HG03460 (cell line): ENCODE measurements at regions not wholly inside any gene's neighbourhood (a gene's known extent, or its start where the extent isn't known, plus 50 kb on each side); places are given as distances from the start of the nearest gene placed in this dataset.
"Not testable (repeated sequence)": the region's sequence is repeated elsewhere in the genome, so short reads cannot be mapped to it uniquely, and the experiment has no call there.

Experiments used
- ATAC-seq: cut with Tn5 transposase; IDR thresholded peaks from one replicate; pipeline ENCODE4 v1.9.1; 2021; ENCODE audit not compliant: unreplicated experiment

GRCh38 chr7:12002428-12002827 lies 170.4 kb upstream of the THSD7A start:
- no peak for ATAC-seq

- no peak for ATAC-seq
Observed at GRCh38 chr7:12004581-12004980, 172.6 kb upstream of the THSD7A start.

GRCh38 chr7:12007576-12007975 lies 175.6 kb upstream of the THSD7A start:
- ATAC-seq: no peak

- ATAC-seq: no peak
Observed at GRCh38 chr7:12013983-12014382, 182.0 kb upstream of the THSD7A start.

- ATAC-seq: no peak
Observed at GRCh38 chr7:12016439-12016838, 184.4 kb upstream of the THSD7A start.

GRCh38 chr7:12017046-12017445 lies 185.0 kb upstream of the THSD7A start:
- no peak for ATAC-seq

- ATAC-seq: not testable (repeated sequence)
Observed at GRCh38 chr7:12022011-12022410, 189.1 kb upstream of the TMEM106B start.

GRCh38 chr7:12025246-12025645 lies 185.8 kb upstream of the TMEM106B start:
- ATAC-seq: no peak

- no peak for ATAC-seq
Observed at GRCh38 chr7:12028508-12028907, 182.6 kb upstream of the TMEM106B start.

- no peak for ATAC-seq
Observed at GRCh38 chr7:12030116-12030515, 181.0 kb upstream of the TMEM106B start.

- ATAC-seq: no peak
Observed at GRCh38 chr7:12031186-12031585, 179.9 kb upstream of the TMEM106B start.

- no peak for ATAC-seq
Observed at GRCh38 chr7:12031638-12032037, 179.5 kb upstream of the TMEM106B start.

- no peak for ATAC-seq
Observed at GRCh38 chr7:12032146-12032545, 178.9 kb upstream of the TMEM106B start.

- not testable (repeated sequence) for ATAC-seq
Observed at GRCh38 chr7:12043457-12043856, 167.6 kb upstream of the TMEM106B start.

- ATAC-seq: no peak
Observed at GRCh38 chr7:12052211-12052610, 158.9 kb upstream of the TMEM106B start.

- ATAC-seq: no peak
Observed at GRCh38 chr7:12053561-12053960, 157.5 kb upstream of the TMEM106B start.

- ATAC-seq: no peak
Observed at GRCh38 chr7:12054830-12055229, 156.3 kb upstream of the TMEM106B start.

- no peak for ATAC-seq
Observed at GRCh38 chr7:12056381-12056780, 154.7 kb upstream of the TMEM106B start.

GRCh38 chr7:12056977-12057376 lies 154.1 kb upstream of the TMEM106B start:
- no peak for ATAC-seq

- ATAC-seq: no peak
Observed at GRCh38 chr7:12062062-12062461, 149.0 kb upstream of the TMEM106B start.

- ATAC-seq: no peak
Observed at GRCh38 chr7:12064586-12065127, 146.4 kb upstream of the TMEM106B start.

- no peak for ATAC-seq
Observed at GRCh38 chr7:12066004-12066403, 145.1 kb upstream of the TMEM106B start.

- ATAC-seq: no peak
Observed at GRCh38 chr7:12066521-12066920, 144.6 kb upstream of the TMEM106B start.
